Common myeloid progenitor, CD34-positive (primary cell): ENCODE measurements at regions not wholly inside any gene's neighbourhood (a gene's known extent, or its start where the extent isn't known, plus 50 kb on each side); places are given as distances from the start of the nearest gene placed in this dataset.

Experiments used
- CTCF ChIA-PET: fragments of 350-600 bp; sonication (Branson Sonifier 250); formaldehyde crosslinking; loops from one replicate; lab custom pipeline; 2021; ENCODE audit warnings: antibody characterized with exemption; lab: Charles Lee
- POLR2A ChIA-PET: fragments of 350-600 bp; sonication (Branson Sonifier 250); formaldehyde crosslinking; loops from one replicate; lab custom pipeline; 2021; ENCODE audit warnings: antibody characterized with exemption; lab: Charles Lee
- DNase-seq, 3 donors: peaks; one replicate each; pipeline versions ENCODE4 v3.0.0 to v3.0.0-alpha.2; 2013
- H3K27ac ChIP-seq, 2 experiments: 1 replicate in 1 of 2; 2 replicates in 1 of 2; pipeline ENCODE4 v1.7.0; 2013; ENCODE audit warnings: inconsistent platforms in 2 of 2, low read length in 2 of 2, mild to moderate bottlenecking in 2 of 2, low read depth in 1 of 2, moderate library complexity in 1 of 2; ENCODE audit not compliant: severe bottlenecking in 2 of 2, insufficient read depth in 1 of 2, poor library complexity in 1 of 2
- H3K27me3 ChIP-seq, 5 experiments: replicated peaks in 2 of 5; 1 replicate in 3 of 5; 2 replicates in 2 of 5; pipeline versions ENCODE4 v1.6.1 to v1.7.0; 2013; ENCODE audit warnings: low read length in 4 of 5, mild to moderate bottlenecking in 2 of 5, moderate library complexity in 2 of 5, inconsistent platforms in 1 of 5; ENCODE audit not compliant: insufficient read depth in 5 of 5, control insufficient read depth in 4 of 5
- H3K36me3 ChIP-seq, 4 experiments: 1 replicate in 2 of 4; 2 replicates in 2 of 4; pipeline versions ENCODE4 v1.6.1 to v1.7.0; 2013; ENCODE audit warnings: low read length in 3 of 4, control low read depth in 1 of 4, mild to moderate bottlenecking in 1 of 4; ENCODE audit not compliant: control insufficient read depth in 4 of 4, insufficient read depth in 4 of 4
- H3K4me1 ChIP-seq, 4 experiments: 1 replicate in 3 of 4; 2 replicates in 1 of 4; pipeline versions ENCODE4 v1.6.1 to v1.7.1; 2013; ENCODE audit warnings: low read length in 3 of 4, mild to moderate bottlenecking in 3 of 4, control low read depth in 1 of 4, inconsistent platforms in 1 of 4, moderate library complexity in 1 of 4; ENCODE audit not compliant: control insufficient read depth in 4 of 4, insufficient read depth in 4 of 4; ENCODE audit errors: control extremely low read depth in 1 of 4
- H3K4me3 ChIP-seq, 7 experiments: 1 replicate in 4 of 7; 2 replicates in 3 of 7; pipeline versions ENCODE4 v1.5.1 to v1.7.0; 2013; ENCODE audit warnings: mild to moderate bottlenecking in 7 of 7, low read length in 6 of 7, moderate library complexity in 6 of 7, inconsistent platforms in 2 of 7, low read depth in 2 of 7, control low read depth in 1 of 7; ENCODE audit not compliant: insufficient read depth in 4 of 7, control insufficient read depth in 1 of 7; ENCODE audit errors: extremely low read depth in 1 of 7
- H3K9me3 ChIP-seq, 5 experiments: 1 replicate in 4 of 5; 2 replicates in 1 of 5; pipeline versions ENCODE4 v1.6.1 to v1.7.1; 2013; ENCODE audit warnings: low read length in 4 of 5, mild to moderate bottlenecking in 2 of 5, inconsistent platforms in 1 of 5, low read depth in 1 of 5, moderate library complexity in 1 of 5; ENCODE audit not compliant: control insufficient read depth in 4 of 5, insufficient read depth in 2 of 5; ENCODE audit errors: control extremely low read depth in 1 of 5
- WGBS: methylation state at CpG from one replicate; pipeline ENCODE4 v1.1.5; 2013; ENCODE audit not compliant: insufficient coverage; 5-methylcytosine and 5-hydroxymethylcytosine counted together

GRCh38 chr14:101151927-101152305 lies 248.4 kb upstream of the RTL1 start:
- ChIA-PET POLR2A (interaction anchor here (0.6 kb wide), 1 partner anchor 1261 kb away, joined by 3 read pairs; no protein-coding TSS in a partner anchor), CTCF (no interaction called here)
- no peak overlapping the region for H3K4me3 ChIP-seq
- H3K9me3 ChIP-seq: peaks cover 0 to 5% (median 0%) of the 10 kb centered on the region in 5 experiments
- H3K36me3 ChIP-seq: no peaks in the 10 kb centered on the region
- 76% methylated on average over 13 of the region's 18 CpGs for WGBS
- H3K27ac ChIP-seq: no peak overlapping the region
- DNase-seq: no peak
- no peaks in the 10 kb centered on the region for H3K4me1 ChIP-seq
- H3K27me3 ChIP-seq: peaks cover 0 to 5% (median 0%) of the 10 kb centered on the region in 5 experiments

- Histone ChIP-seq H3K27me3 (peaks cover 0 to 5% (median 0%) of the 10 kb centered on the region in 5 experiments), H3K36me3 (no peaks in the 10 kb centered on the region), H3K9me3 (peaks cover 0 to 5% (median 0%) of the 10 kb centered on the region in 5 experiments), H3K4me3 (no peak overlapping the region), H3K27ac (no peak overlapping the region), H3K4me1 (no peaks in the 10 kb centered on the region)
- WGBS: 91% methylated on average over 7 of the region's 8 CpGs
- POLR2A ChIA-PET: no interaction called here
- CTCF ChIA-PET: no interaction called here
- DNase-seq: no peak
Measured at GRCh38 chr14:101152855-101153254, 249.3 kb upstream of the RTL1 start.

GRCh38 chr14:101153691-101154090 lies 250.2 kb upstream of the RTL1 start:
- DNase-seq: no peak
- no peaks in the 10 kb centered on the region for H3K36me3 ChIP-seq
- H3K27me3 ChIP-seq: peaks cover 0 to 5% (median 0%) of the 10 kb centered on the region in 5 experiments
- H3K4me1 ChIP-seq: no peaks in the 10 kb centered on the region
- POLR2A ChIA-PET: no interaction called here
- no peaks in the 10 kb centered on the region for H3K9me3 ChIP-seq
- WGBS: 94% methylated on average over 2 of the region's 2 CpGs
- no peak overlapping the region for H3K4me3 ChIP-seq
- no peak overlapping the region for H3K27ac ChIP-seq
- CTCF ChIA-PET: no interaction called here

- ChIA-PET POLR2A (no interaction called here), CTCF (interaction anchor here (0.8 kb wide), 1 partner anchor 10 kb away, joined by 3 read pairs; no protein-coding TSS in a partner anchor)
- H3K4me3 ChIP-seq: no peak overlapping the region
- no peaks in the 10 kb centered on the region for H3K36me3 ChIP-seq
- no peak for DNase-seq
- peaks cover 0 to 5% (median 0%) of the 10 kb centered on the region in 5 experiments for H3K27me3 ChIP-seq
- no peaks in the 10 kb centered on the region for H3K4me1 ChIP-seq
- H3K9me3 ChIP-seq: no peaks in the 10 kb centered on the region
- WGBS: 88% methylated on average over 3 of the region's 4 CpGs
- no peak overlapping the region for H3K27ac ChIP-seq
Measured at GRCh38 chr14:101155575-101155974, 252.1 kb upstream of the RTL1 start.

- DNase-seq: peak in 2 of 3 donors; percentile 45 to 58
- no peak overlapping the region for H3K4me3 ChIP-seq
- CTCF ChIA-PET: no interaction called here
- POLR2A ChIA-PET: no interaction called here
- no peak overlapping the region for H3K27ac ChIP-seq
- no peaks in the 10 kb centered on the region for H3K4me1 ChIP-seq
- peaks cover 3 to 36% (median 14%) of the 10 kb centered on the region in 5 experiments for H3K9me3 ChIP-seq
- no peaks in the 10 kb centered on the region for H3K27me3 ChIP-seq
- no peaks in the 10 kb centered on the region for H3K36me3 ChIP-seq
- WGBS: 80% methylated on average over 1 of the region's 3 CpGs
Measured at GRCh38 chr14:101167428-101167827, 263.9 kb upstream of the RTL1 start.

- H3K4me3 ChIP-seq: no peak overlapping the region
- WGBS: 87% methylated on average over 6 of the region's 8 CpGs
Measured at GRCh38 chr14:101169267-101169666, 265.7 kb upstream of the RTL1 start.

GRCh38 chr14:101171650-101172049 lies 268.1 kb upstream of the RTL1 start:
- ChIA-PET CTCF (no interaction called here), POLR2A (no interaction called here)
- no peak for DNase-seq
- Histone ChIP-seq H3K9me3 (peaks cover 2 to 22% (median 15%) of the 10 kb centered on the region in 5 experiments), H3K27ac (no peak overlapping the region), H3K27me3 (no peaks in the 10 kb centered on the region), H3K4me3 (no peak overlapping the region), H3K4me1 (peaks cover 0 to 8% (median 3%) of the 10 kb centered on the region in 4 experiments), H3K36me3 (no peaks in the 10 kb centered on the region)
- 100% methylated on average over 2 of the region's 5 CpGs for WGBS

More at GRCh38 chr14:101169267-101169666, 265.7 kb upstream of the RTL1 start:
- ChIA-PET CTCF (no interaction called here), POLR2A (no interaction called here)
- H3K27me3 ChIP-seq: no peaks in the 10 kb centered on the region
- H3K4me1 ChIP-seq: peaks cover 0 to 7% (median 3%) of the 10 kb centered on the region in 4 experiments
- no peak overlapping the region for H3K27ac ChIP-seq
- peaks cover 3 to 34% (median 21%) of the 10 kb centered on the region in 5 experiments for H3K9me3 ChIP-seq
- DNase-seq: no peak
- H3K36me3 ChIP-seq: no peaks in the 10 kb centered on the region
